Epithelial cell of esophagus (primary cell): ENCODE measurements at regions not wholly inside any gene's neighbourhood (a gene's known extent, or its start where the extent isn't known, plus 50 kb on each side); places are given as distances from the start of the nearest gene placed in this dataset.
A peak's percentile ranks its signal among the peaks of the same experiment; 100 is the strongest.
"Not testable (repeated sequence)": the region's sequence is repeated elsewhere in the genome, so short reads cannot be mapped to it uniquely, and the experiment has no call there.

Experiments
- DNase-seq: peaks from one replicate; pipeline ENCODE4 v3.0.0; 2010; ENCODE audit warnings: low read depth
- H3K4me3 ChIP-seq: 2 replicates; pipeline ENCODE4 v1.5.1; 2011; ENCODE audit warnings: mild to moderate bottlenecking, low read length, control low read depth
- TF ChIP-seq, protein P1 (sequence below): IDR thresholded peaks from 2 replicates; pipeline ENCODE4 v1.5.1; 2011; ENCODE audit warnings: low read depth, mild to moderate bottlenecking, low read length, control low read depth, inconsistent platforms; ENCODE audit not compliant: insufficient read depth; ENCODE audit errors: missing control alignments

DNA sequence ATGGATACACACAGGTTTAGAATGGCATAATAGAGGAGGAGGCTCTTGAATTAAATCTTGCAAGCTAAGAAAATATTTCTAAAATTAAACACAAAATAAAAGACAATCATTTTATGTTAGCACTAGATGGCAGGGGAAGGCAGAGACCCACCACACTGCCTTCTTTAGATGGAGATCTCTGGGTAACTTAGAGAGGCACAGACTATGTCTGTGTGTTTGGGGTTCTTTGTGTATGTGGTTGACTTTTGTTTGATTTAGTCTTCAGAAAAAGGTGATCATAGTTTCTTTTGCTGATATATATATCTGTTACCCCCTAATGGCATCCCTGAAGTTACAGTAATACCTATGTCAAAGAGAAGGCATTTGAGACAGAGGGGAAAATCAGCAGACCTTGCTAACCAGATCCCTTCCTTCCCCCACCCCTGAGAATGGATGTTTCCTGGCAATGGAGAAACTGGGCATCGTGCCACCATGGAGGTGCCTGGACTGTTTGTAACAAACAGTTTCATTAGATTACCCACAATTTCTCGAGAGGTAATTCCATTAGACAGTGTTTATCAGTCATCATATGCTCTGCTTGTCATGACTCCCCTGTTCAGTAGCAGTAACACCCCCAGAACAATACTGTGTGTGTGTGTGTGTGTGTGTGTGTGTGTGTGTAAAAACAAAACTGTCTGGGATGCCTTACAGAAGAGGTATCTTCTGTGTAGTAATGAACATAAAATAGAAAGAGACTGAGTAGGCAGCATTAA is 228.3 kb upstream of the DEPDC1 start:
- TF ChIP-seq, protein P1, sequence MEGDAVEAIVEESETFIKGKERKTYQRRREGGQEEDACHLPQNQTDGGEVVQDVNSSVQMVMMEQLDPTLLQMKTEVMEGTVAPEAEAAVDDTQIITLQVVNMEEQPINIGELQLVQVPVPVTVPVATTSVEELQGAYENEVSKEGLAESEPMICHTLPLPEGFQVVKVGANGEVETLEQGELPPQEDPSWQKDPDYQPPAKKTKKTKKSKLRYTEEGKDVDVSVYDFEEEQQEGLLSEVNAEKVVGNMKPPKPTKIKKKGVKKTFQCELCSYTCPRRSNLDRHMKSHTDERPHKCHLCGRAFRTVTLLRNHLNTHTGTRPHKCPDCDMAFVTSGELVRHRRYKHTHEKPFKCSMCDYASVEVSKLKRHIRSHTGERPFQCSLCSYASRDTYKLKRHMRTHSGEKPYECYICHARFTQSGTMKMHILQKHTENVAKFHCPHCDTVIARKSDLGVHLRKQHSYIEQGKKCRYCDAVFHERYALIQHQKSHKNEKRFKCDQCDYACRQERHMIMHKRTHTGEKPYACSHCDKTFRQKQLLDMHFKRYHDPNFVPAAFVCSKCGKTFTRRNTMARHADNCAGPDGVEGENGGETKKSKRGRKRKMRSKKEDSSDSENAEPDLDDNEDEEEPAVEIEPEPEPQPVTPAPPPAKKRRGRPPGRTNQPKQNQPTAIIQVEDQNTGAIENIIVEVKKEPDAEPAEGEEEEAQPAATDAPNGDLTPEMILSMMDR: no peak
- DNase-seq: peak; percentile 34

GRCh38 chr1:68739486-68739885 is 242.6 kb upstream of the DEPDC1 start:
- not testable (repeated sequence) for DNase-seq, H3K4me3 ChIP-seq

More for the DNA sequence above, 228.3 kb upstream of the DEPDC1 start:
- H3K4me3 ChIP-seq: no peak overlapping the region

DNA sequence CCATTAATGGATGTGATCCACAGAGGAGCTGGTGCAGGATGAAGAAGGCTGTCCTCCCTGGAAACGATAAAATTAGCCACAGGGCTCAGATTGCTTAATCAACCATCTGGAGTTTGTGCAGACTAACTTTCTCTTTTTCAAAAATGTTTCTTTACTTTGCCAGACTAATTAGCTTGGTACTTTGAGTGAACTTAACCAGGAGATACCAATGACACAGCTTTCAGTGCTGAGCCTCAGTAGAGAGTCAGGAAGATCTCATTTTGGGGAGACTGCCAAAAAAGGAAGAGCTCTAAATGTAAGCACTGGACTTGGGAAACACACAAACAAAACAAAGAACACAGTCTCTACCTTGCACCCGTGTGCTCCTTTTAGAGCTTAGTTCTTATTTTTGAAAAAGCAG is 248.1 kb upstream of the DEPDC1 start:
- H3K4me3 ChIP-seq: no peak overlapping the region
- TF ChIP-seq, protein P1: no peak
- DNase-seq: no peak

GRCh38 chr1:68745451-68745850 is 248.6 kb upstream of the DEPDC1 start:
- TF ChIP-seq, protein P1: no peak
- DNase-seq: no peak
- no peak overlapping the region for H3K4me3 ChIP-seq

GRCh38 chr1:68746378-68746777 is 249.5 kb upstream of the DEPDC1 start:
- no peak for DNase-seq
- TF ChIP-seq, protein P1: no peak
- H3K4me3 ChIP-seq: no peak overlapping the region

DNA sequence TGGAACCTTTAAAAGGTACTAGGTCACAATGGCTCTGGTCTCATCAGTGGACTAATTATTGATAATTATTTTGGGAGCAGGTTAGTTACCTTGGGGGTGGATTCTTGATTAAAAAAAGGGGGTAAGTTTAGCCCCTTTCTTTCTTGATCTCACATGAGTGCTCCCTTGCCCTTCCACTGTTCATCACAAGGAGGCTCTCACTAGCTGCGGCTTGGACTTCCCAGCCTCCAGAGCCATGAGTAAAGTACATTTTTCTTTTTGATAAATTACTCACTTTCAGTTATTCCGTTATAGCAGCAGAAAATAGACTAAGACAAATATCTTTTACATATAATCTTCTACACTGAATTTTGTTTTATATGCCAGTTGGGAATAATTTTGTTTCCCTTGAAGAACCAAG is 254.8 kb upstream of the DEPDC1 start:
- no peak overlapping the region for H3K4me3 ChIP-seq
- DNase-seq: no peak
- TF ChIP-seq, protein P1: peak; percentile 31

DNA sequence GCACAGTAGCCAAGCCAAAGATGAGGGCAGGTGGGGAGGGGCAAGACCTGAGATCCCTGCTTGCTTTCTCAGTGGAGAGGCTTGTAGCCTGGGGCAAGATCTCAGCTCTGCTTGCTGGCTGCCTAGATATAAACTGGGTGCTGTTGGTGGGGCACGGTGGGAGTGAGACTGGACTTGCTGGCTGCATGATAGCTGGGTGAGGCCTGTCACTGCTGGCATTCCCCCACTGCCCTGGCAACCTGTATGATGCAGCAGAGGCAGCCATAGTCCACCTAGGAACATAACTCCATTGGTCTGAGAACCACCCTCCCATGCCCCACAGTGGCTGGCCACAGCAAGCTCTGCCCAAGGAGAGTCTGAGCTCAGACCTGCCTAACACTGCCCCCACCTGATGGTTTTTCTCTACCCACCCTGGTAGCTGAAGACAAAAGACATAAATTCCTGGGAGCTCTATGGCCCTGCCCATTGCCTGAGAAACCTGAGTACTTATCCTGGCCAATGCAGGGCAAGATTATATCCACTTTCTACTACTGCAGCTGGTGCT is 261.9 kb upstream of the DEPDC1 start:
- no peak overlapping the region for H3K4me3 ChIP-seq
- DNase-seq: no peak
- TF ChIP-seq, protein P1: no peak
